GM12864 (cell line): ENCODE measurements at regions not wholly inside any gene's neighbourhood (a gene's known extent, or its start where the extent isn't known, plus 50 kb on each side); places are given as distances from the start of the nearest gene placed in this dataset.

Experiments
- DNase-seq: peaks from one replicate; pipeline ENCODE4 v3.0.0-alpha.2; 2011; ENCODE audit warnings: low read depth
- H3K4me3 ChIP-seq: 2 replicates; pipeline ENCODE4 v1.5.1; 2011; ENCODE audit warnings: mild to moderate bottlenecking, low read depth, low read length, control low read depth
- TF ChIP-seq, protein P1 (sequence below): IDR thresholded peaks from 2 replicates; pipeline ENCODE4 v1.5.1; 2011; ENCODE audit warnings: low read depth, mild to moderate bottlenecking, moderate library complexity, low read length, control low read depth, inconsistent platforms; ENCODE audit errors: missing control alignments

DNA sequence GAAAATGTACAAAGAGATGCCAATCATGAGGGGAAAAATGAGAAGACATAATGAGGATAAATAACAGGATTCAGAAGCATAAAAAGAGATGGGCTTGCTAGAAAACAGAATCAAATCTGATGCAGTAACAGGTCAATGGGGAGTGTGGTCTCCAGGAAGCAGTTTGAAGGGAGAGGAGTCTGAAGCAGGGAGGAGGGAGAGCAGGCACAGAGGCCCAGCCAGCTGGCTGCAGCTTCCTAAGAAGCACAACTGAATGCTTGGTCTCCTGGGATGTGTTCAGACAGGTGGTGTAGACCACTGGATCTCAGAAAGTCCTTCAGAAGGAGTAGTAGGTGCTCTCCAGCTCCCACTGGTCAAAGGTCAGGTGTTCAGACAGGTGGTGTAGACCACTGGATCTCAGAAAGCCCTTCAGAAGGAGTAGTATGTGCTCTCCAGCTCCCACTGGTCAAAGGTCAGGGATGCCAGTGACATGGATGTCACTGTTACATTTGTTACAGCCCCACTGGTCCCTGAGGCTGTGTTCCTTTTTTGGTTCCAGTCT is 68.3 kb upstream of the UBAC2 start:
- DNase-seq: no peak
- no peak overlapping the region for H3K4me3 ChIP-seq
- TF ChIP-seq, protein P1, sequence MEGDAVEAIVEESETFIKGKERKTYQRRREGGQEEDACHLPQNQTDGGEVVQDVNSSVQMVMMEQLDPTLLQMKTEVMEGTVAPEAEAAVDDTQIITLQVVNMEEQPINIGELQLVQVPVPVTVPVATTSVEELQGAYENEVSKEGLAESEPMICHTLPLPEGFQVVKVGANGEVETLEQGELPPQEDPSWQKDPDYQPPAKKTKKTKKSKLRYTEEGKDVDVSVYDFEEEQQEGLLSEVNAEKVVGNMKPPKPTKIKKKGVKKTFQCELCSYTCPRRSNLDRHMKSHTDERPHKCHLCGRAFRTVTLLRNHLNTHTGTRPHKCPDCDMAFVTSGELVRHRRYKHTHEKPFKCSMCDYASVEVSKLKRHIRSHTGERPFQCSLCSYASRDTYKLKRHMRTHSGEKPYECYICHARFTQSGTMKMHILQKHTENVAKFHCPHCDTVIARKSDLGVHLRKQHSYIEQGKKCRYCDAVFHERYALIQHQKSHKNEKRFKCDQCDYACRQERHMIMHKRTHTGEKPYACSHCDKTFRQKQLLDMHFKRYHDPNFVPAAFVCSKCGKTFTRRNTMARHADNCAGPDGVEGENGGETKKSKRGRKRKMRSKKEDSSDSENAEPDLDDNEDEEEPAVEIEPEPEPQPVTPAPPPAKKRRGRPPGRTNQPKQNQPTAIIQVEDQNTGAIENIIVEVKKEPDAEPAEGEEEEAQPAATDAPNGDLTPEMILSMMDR: no peak

DNA sequence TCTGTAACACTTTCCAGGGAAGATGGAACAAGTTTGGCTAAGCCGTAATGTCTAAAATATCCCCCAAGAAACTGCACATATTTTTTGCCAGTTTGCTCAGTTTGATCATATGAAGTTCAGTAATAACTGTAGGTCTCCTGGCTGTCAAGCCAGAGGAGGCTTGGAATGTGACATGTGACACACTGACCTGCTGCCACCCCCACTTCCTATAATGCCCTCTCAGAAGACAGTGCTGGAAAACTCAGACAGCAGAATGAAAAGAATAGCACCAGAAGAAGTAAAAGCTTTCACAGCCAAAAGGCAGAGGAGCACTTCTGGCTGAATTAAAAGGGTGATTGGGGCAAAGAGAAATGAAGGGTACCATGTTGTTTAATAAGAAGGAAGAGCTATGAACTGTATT is 67.4 kb upstream of the UBAC2 start:
- TF ChIP-seq, protein P1: no peak
- H3K4me3 ChIP-seq: no peak overlapping the region
- DNase-seq: no peak

DNA sequence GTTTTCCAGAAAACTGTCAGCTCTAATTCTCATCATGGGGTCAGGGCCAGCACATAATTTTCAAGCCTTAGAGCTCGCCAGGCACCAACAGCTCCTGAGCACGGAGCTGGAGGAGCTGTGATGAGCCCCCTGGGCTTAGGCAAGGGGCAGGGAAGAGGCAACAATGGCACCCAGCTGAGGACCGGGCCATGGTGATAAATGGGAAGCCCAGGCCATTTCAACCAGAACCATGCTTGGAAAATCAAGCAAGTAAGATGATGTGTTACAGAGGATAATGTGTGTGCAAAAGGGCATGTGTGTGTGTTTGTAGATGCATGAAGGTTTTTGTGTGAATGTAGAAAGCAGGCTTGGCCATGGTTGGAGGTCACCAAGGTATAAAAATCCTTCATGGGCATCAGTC is 66.8 kb upstream of the UBAC2 start:
- TF ChIP-seq, protein P1: no peak
- no peak for DNase-seq
- no peak overlapping the region for H3K4me3 ChIP-seq

DNA sequence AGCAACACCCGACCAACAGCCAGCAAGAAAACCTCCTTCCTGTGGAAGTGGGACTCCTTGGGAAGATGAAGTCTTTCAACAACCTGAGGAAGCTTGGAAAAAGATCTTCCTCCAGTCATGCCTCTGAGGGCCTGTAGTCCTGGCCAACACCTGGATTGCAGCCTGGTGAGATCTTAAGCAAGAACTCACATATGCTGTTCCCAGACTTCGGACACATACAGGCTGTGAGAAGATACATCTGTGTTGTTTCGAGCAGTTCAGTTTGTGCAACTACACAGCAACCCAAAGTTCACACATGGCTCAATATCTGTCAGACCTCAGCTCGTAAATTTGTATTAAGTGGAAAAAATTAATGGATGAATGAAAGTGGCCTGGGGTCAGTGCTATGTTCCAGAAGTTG is 65.1 kb upstream of the UBAC2 start:
- no peak for DNase-seq
- no peak overlapping the region for H3K4me3 ChIP-seq
- TF ChIP-seq, protein P1: no peak

DNA sequence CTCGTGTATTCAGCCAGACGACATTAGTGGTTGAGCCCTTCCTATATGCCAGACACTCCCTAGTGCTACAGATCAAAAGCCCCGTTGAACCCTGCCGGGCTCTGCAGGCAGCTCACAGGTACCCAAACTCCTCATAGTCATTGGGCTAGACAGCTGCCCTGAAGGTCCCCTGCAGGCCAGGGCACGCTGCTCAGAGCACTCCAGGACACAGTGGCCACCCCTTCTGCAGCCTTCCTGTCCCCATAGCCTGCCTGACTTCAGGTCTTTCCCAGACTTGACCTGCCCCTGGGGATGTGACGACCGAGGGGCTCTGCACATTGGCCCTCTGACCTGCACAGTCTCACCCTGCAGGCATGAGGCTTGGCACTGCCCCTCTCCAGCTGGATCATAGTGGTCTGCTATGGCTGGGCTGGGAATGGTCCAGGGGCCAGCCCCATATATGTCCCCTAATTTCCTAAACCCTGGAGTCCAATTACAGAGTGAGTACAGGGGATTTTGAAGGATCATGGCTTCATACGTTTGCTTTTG is 64.2 kb upstream of the UBAC2 start:
- TF ChIP-seq, protein P1: no peak
- no peak overlapping the region for H3K4me3 ChIP-seq
- no peak for DNase-seq

DNA sequence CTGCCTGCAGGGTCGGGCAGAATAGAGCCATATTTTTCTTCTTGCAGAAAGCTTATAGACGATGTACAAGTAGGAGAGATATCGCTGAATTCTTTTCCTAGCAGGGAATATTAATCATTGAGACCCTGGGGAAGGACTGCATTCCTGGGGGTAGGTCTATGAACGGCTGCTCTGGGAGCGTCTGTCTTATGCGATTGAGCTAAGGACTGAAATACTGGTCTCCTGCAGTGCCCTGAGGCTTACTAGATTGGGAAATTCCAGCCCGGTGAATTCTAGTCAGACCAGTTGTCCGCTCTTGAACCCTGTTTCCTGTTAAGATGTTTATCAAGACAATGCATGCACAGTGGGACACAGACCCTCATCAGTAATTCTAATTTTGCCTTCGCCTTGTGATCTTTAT is 59.8 kb upstream of the UBAC2 start:
- TF ChIP-seq, protein P1: no peak
- DNase-seq: no peak
- no peak overlapping the region for H3K4me3 ChIP-seq

DNA sequence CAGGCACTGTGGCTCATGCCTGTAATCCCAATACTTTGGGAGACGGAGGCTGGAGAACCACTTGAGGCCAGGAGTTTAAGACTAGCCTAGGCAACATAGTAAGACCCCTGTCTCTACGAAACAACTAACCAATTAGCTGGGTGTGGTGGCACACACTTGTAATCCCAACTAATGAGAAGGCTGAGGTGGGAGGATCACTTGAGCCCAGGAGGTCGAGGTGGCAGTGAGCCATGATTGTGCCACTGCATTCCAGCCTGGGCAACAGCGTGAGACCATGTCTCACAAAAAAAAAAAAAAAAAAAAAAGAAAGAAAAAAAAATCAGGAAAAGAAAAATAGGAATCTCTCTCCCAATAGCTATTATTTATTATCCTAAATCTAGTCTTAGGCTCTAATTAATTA is 56.8 kb upstream of the UBAC2 start:
- TF ChIP-seq, protein P1: no peak
- H3K4me3 ChIP-seq: no peak overlapping the region
- no peak for DNase-seq
